H9 (cell line): ENCODE measurements at regions not wholly inside any gene's neighbourhood (a gene's known extent, or its start where the extent isn't known, plus 50 kb on each side); places are given as distances from the start of the nearest gene placed in this dataset.

Experiments
- DNase-seq: peaks from one replicate; pipeline ENCODE4 v3.0.0-alpha.2; 2017
- H2AFZ ChIP-seq: one replicate; pipeline ENCODE4 v1.6.1; 2013; ENCODE audit warnings: mild to moderate bottlenecking, low read length, control low read depth, moderate library complexity
- H2AK5ac ChIP-seq: 2 replicates; pipeline ENCODE4 v1.6.1; 2013; ENCODE audit warnings: low read length, control low read depth, mixed read lengths; ENCODE audit not compliant: insufficient read length
- H2BK120ac ChIP-seq: one replicate; pipeline ENCODE4 v1.6.1; 2013; ENCODE audit warnings: low read depth, mild to moderate bottlenecking, low read length, control low read depth, inconsistent platforms; ENCODE audit not compliant: poor library complexity, severe bottlenecking
- H2BK12ac ChIP-seq: 2 replicates; pipeline ENCODE4 v1.6.1; 2013; ENCODE audit warnings: low read length, control low read depth, mixed read lengths, low read depth; ENCODE audit not compliant: insufficient read length
- H2BK15ac ChIP-seq: 2 replicates; pipeline ENCODE4 v1.6.1; 2013; ENCODE audit warnings: low read depth, low read length, control low read depth
- H2BK20ac ChIP-seq: one replicate; pipeline ENCODE4 v1.6.1; 2013; ENCODE audit warnings: low read depth, mild to moderate bottlenecking, low read length, control low read depth, inconsistent platforms; ENCODE audit not compliant: poor library complexity, severe bottlenecking
- H2BK5ac ChIP-seq: 2 replicates; pipeline ENCODE4 v1.6.1; 2013; ENCODE audit warnings: low read length, control low read depth, mixed read lengths; ENCODE audit not compliant: insufficient read length
- H3K14ac ChIP-seq: 2 replicates; pipeline ENCODE4 v1.6.1; 2013; ENCODE audit warnings: low read length, control low read depth; ENCODE audit not compliant: insufficient read depth
- H3K18ac ChIP-seq: 2 replicates; pipeline ENCODE4 v1.6.1; 2013; ENCODE audit warnings: low read depth, mild to moderate bottlenecking, mixed read lengths, low read length, control low read depth; ENCODE audit not compliant: insufficient read length
- H3K23ac ChIP-seq: 2 replicates; pipeline ENCODE4 v1.6.1; 2013; ENCODE audit warnings: low read length, control low read depth, mixed read lengths, low read depth; ENCODE audit not compliant: insufficient read length
- H3K23me2 ChIP-seq: 2 replicates; pipeline ENCODE4 v1.6.1; 2013; ENCODE audit warnings: low read depth, mild to moderate bottlenecking, mixed read lengths, low read length, control low read depth; ENCODE audit not compliant: insufficient read length, poor library complexity, severe bottlenecking
- H3K27ac ChIP-seq: 2 replicates; pipeline ENCODE4 v1.5.1; 2013; ENCODE audit warnings: low read length, control low read depth, mixed read lengths, low read depth; ENCODE audit not compliant: insufficient read length
- H3K27me3 ChIP-seq: 2 replicates; pipeline ENCODE4 v1.6.1; 2013; ENCODE audit warnings: low read length, control low read depth, inconsistent platforms; ENCODE audit not compliant: insufficient read depth
- H3K4ac ChIP-seq: 2 replicates; pipeline ENCODE4 v1.6.1; 2013; ENCODE audit warnings: low read depth, mild to moderate bottlenecking, control low read depth, inconsistent platforms, low read length, moderate library complexity
- H3K4me1 ChIP-seq: 2 replicates; pipeline ENCODE4 v1.6.1; 2013; ENCODE audit warnings: low read length, control low read depth, inconsistent platforms; ENCODE audit not compliant: insufficient read depth
- H3K4me2 ChIP-seq: 2 replicates; pipeline ENCODE4 v1.6.1; 2013; ENCODE audit warnings: low read length, control low read depth, mixed read lengths; ENCODE audit not compliant: insufficient read length, insufficient read depth
- H3K56ac ChIP-seq: 2 replicates; pipeline ENCODE4 v1.6.1; 2013; ENCODE audit warnings: low read depth, mild to moderate bottlenecking, mixed read lengths, low read length, control low read depth; ENCODE audit not compliant: insufficient read length
- H3K79me1 ChIP-seq: 2 replicates; pipeline ENCODE4 v1.6.1; 2013; ENCODE audit warnings: low read depth, mild to moderate bottlenecking, moderate library complexity, low read length, control low read depth, inconsistent platforms; ENCODE audit not compliant: insufficient read depth, poor library complexity, severe bottlenecking
- H3K79me2 ChIP-seq: 2 replicates; pipeline ENCODE4 v1.6.1; 2013; ENCODE audit warnings: low read length, control low read depth, inconsistent platforms; ENCODE audit not compliant: insufficient read depth
- H3K9ac ChIP-seq: 2 replicates; pipeline ENCODE4 v1.6.1; 2013; ENCODE audit warnings: low read length, control low read depth, mixed read lengths; ENCODE audit not compliant: insufficient read length; ENCODE audit errors: extremely low read depth
- H3K9me3 ChIP-seq: one replicate; pipeline ENCODE4 v1.6.1; 2013; ENCODE audit warnings: low read depth, low read length, inconsistent platforms; ENCODE audit not compliant: control insufficient read depth
- H3T11ph ChIP-seq: one replicate; pipeline ENCODE4 v1.6.1; 2013; ENCODE audit warnings: mild to moderate bottlenecking, low read length, control low read depth, inconsistent platforms
- H4K20me1 ChIP-seq: one replicate; pipeline ENCODE4 v1.6.1; 2013; ENCODE audit not compliant: control insufficient read depth, insufficient read length, insufficient read depth
- H4K5ac ChIP-seq: 2 replicates; pipeline ENCODE4 v1.6.1; 2013; ENCODE audit warnings: low read depth, mild to moderate bottlenecking, mixed read lengths, low read length, control low read depth; ENCODE audit not compliant: insufficient read length
- H4K8ac ChIP-seq: replicated peaks from 2 replicates; pipeline ENCODE4 v1.6.1; 2013; ENCODE audit warnings: low read length, control low read depth, mixed read lengths, low read depth; ENCODE audit not compliant: insufficient read length
- H4K91ac ChIP-seq: 2 replicates; pipeline ENCODE4 v1.6.1; 2013; ENCODE audit warnings: low read depth, mild to moderate bottlenecking, moderate library complexity, mixed read lengths, low read length, control low read depth; ENCODE audit not compliant: insufficient read length
- H3K27ac Mint-ChIP-seq, 3 experiments: 2 replicates in 2 of 3; 3 replicates in 1 of 3; pipeline ENCODE4 v1.8.0; 2020 to 2021; ENCODE audit warnings: mixed read lengths in 3 of 3, mild to moderate bottlenecking in 1 of 3, moderate library complexity in 1 of 3
- H3K27me3 Mint-ChIP-seq: 2 replicates; pipeline ENCODE4 v1.8.0; 2021; ENCODE audit warnings: low read depth, mild to moderate bottlenecking, moderate library complexity, mixed read lengths
- H3K36me3 Mint-ChIP-seq, 3 experiments: 2 replicates in 2 of 3; 3 replicates in 1 of 3; pipeline ENCODE4 v1.8.0; 2020 to 2021; ENCODE audit warnings: low read depth in 3 of 3, mixed read lengths in 3 of 3; ENCODE audit not compliant: insufficient read depth in 1 of 3
- H3K4me1 Mint-ChIP-seq, 2 experiments: 2 replicates each; pipeline ENCODE4 v1.8.0; 2020; ENCODE audit warnings: mixed read lengths in 2 of 2
- H3K4me3 Mint-ChIP-seq, 2 experiments: 2 replicates in 1 of 2; 3 replicates in 1 of 2; pipeline ENCODE4 v1.8.0; 2020 to 2021; ENCODE audit warnings: mild to moderate bottlenecking in 2 of 2, mixed read lengths in 2 of 2, moderate library complexity in 1 of 2
- H3K9me3 Mint-ChIP-seq, 2 experiments: 2 replicates in 1 of 2; 3 replicates in 1 of 2; pipeline ENCODE4 v1.8.0; 2020; ENCODE audit warnings: mild to moderate bottlenecking in 2 of 2, mixed read lengths in 2 of 2, moderate library complexity in 1 of 2
- WGBS: extraction: QIAGEN DNeasy Blood & Tissue Kit; methylation state at CpG from one replicate; pipeline ENCODE4 v1.1.7; 2013; ENCODE audit warnings: missing lambda C conversion rate, low lambda C conversion rate, mixed read lengths; ENCODE audit not compliant: insufficient read length; ENCODE audit errors: extremely low coverage; 5-methylcytosine and 5-hydroxymethylcytosine counted together
- TF ChIP-seq, protein P1 (sequence below): fragments of 200-600 bp; sonication (generic); conservative IDR thresholded peaks from 3 replicates; pipeline ENCODE4 v1.8.0; 2021; ENCODE audit warnings: antibody characterized with exemption, mild to moderate bottlenecking

DNA sequence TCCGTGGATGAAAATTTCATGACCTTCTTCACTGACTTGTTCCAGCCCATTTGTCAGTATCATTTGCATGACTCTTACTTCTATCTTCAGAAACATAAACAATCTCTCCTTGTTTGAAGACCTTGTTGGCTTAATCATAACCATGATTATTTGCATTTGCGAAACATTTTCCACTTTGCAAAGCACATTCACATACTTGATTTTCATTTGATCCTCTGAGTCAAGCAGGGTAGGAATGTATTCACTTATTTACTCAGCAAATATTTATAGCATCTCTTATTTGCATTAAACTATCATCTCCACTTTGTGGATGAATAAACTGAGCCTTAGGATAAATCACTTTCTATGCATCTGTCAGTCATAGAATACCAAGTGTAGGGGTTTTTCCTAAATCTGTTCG is 343.0 kb upstream of the SGCD start:
- Mint-ChIP-seq H3K27ac (no peak overlapping the region), H3K27me3 (no peaks in the 10 kb centered on the region), H3K9me3 (no peaks in the 10 kb centered on the region), H3K36me3 (no peaks in the 10 kb centered on the region), H3K4me3 (no peak overlapping the region), H3K4me1 (no peaks in the 10 kb centered on the region)
- TF ChIP-seq, protein P1, sequence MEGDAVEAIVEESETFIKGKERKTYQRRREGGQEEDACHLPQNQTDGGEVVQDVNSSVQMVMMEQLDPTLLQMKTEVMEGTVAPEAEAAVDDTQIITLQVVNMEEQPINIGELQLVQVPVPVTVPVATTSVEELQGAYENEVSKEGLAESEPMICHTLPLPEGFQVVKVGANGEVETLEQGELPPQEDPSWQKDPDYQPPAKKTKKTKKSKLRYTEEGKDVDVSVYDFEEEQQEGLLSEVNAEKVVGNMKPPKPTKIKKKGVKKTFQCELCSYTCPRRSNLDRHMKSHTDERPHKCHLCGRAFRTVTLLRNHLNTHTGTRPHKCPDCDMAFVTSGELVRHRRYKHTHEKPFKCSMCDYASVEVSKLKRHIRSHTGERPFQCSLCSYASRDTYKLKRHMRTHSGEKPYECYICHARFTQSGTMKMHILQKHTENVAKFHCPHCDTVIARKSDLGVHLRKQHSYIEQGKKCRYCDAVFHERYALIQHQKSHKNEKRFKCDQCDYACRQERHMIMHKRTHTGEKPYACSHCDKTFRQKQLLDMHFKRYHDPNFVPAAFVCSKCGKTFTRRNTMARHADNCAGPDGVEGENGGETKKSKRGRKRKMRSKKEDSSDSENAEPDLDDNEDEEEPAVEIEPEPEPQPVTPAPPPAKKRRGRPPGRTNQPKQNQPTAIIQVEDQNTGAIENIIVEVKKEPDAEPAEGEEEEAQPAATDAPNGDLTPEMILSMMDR: no peak
- Histone ChIP-seq H2BK120ac (no peak overlapping the region), H3K27ac (no peak overlapping the region), H4K20me1 (no peaks in the 10 kb centered on the region), H3K79me1 (no peaks in the 10 kb centered on the region), H3K9me3 (no peaks in the 10 kb centered on the region), H3K4me2 (no peak overlapping the region), H3K4ac (no peak overlapping the region), H2BK5ac (no peak overlapping the region), H3K23ac (no peak overlapping the region), H3K23me2 (no peaks in the 10 kb centered on the region), H3K56ac (no peak overlapping the region), H2BK15ac (no peak overlapping the region), H2BK20ac (no peak overlapping the region), H3T11ph (no peak overlapping the region), H4K8ac (no peak overlapping the region), H2BK12ac (no peak overlapping the region), H2AK5ac (no peak overlapping the region), H3K27me3 (no peaks in the 10 kb centered on the region), H3K14ac (no peak overlapping the region), H4K91ac (no peak overlapping the region), H4K5ac (no peak overlapping the region), H3K79me2 (no peaks in the 10 kb centered on the region), H3K4me1 (no peaks in the 10 kb centered on the region), H3K9ac (no peak overlapping the region), H2AFZ (no peak overlapping the region), H3K18ac (no peak overlapping the region)
- WGBS: no CpG with 5 or more reads among the region's 3 CpGs
- DNase-seq: no peak
